Dermis microvascular lymphatic vessel endothelial cell (primary cell): ENCODE measurements at regions not wholly inside any gene's neighbourhood (a gene's known extent, or its start where the extent isn't known, plus 50 kb on each side); places are given as distances from the start of the nearest gene placed in this dataset.
"Not testable (repeated sequence)": the region's sequence is repeated elsewhere in the genome, so short reads cannot be mapped to it uniquely, and the experiment has no call there.

Source experiments
- DNase-seq, 2 donors: peaks; one replicate each; pipeline versions ENCODE4 v3.0.0 to v3.0.0-alpha.2; 2010; ENCODE audit warnings: low read depth in 2 of 2

GRCh38 chr10:85137253-85137652 is 808.9 kb downstream of the CCSER2 start:
- DNase-seq: no peak

DNA sequence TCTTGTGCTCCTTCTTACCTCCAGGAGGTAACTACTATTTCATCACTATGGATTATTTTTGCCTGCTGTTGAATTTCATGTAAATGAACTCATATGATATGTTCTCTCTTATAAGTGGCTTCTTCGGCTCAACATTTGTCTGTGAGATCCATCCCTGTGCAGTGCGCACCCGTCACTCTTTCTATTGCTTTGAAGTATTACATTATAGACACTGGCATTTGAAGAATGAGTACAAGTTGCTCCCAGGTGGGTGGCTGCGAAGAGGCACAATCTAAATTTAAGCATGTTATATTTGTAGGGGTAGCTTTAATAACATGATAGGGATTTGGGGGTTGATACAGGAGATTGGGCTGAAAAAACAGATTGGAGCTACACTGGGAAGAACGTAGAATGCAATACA is 809.7 kb downstream of the CCSER2 start:
- no peak for DNase-seq

GRCh38 chr10:85139124-85139523 is 810.7 kb downstream of the CCSER2 start:
- DNase-seq: no peak

GRCh38 chr10:85141520-85141919 is 813.1 kb downstream of the CCSER2 start:
- not testable (repeated sequence) for DNase-seq

DNA sequence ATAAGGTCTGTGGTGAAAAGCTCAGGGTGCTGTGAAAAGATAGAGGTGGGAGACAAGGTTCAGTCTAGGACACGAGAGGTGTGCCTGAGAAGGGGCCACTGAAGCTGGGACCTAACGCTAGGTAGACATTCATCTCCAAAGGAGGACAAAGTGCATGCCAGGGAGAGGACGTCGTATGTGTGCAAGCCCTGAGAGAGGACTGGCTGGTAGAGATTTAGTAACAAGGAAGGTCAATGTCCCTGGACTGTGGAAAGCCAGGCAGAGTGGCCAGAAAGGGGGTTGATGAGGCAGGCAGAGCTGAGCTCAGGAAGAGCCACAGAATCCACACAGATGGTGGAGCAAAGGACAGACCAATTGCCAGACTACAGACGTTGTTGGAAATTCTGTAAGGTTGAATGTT is 817.6 kb downstream of the CCSER2 start:
- DNase-seq: no peak

- no peak for DNase-seq
Observed at GRCh38 chr10:85147346-85148250, 819.2 kb downstream of the CCSER2 start.

DNA sequence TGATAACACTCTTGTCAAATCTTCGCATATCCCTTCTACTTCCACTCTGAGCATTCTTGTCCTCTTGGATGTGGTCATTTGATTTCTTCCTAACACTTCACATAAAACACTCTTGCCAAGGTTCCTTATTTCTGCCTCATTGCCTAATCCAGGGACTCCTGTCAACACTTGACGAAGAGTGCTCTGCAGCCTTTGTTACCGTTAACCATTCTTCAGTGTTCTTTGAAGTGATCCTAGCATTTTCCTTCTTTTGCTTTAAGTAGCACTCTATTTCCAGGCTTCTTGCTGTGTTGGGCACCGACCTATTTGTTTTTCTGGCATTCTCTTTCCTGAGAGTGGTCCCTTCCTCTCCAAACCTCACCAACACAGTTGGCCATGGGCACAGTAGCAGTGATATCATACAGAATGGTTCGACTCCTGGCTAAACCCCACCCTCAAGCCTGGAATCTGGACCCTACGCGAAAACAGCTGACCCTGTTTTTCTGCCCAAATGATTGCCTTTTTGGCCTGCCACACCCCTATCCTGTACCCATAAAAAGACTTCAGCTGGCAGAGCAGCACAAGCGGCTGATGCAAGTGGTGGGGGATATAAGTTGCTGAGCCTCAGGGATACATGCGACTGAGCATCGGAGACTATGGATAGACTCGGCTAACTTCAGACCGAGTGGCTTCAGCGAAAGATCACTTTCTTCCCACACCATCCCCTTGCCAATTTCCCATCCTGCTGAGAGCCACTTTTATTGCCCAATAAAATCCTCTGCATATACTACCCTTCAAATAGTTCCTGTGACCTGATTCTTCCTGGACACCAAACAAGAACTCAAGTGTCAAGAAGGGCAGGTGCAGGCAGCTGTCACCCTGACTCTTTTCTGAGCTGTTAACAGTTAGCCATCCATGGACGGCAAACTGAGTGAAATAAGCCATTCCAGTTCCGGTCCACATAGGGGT is 820.6 kb downstream of the CCSER2 start:
- no peak for DNase-seq

DNA sequence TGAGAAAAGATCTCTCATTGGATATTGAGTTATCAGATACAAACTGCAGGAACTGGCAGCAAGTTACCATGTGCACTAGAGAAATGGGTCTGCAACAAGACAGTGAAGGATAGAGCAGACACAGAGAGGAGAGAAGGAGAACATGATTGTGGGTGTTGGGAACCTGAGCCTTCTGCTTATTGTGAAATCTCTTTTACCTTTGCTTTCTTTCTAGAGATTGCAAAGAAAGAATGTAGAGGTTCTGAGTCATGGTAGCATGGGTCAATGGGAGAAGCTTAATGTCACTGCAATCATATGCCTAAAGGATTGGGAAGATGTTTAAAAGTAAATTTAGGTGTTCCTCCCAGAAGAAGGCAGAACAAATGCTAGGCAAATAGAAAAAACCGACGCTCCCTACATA is 821.4 kb downstream of the CCSER2 start:
- DNase-seq: no peak

DNA sequence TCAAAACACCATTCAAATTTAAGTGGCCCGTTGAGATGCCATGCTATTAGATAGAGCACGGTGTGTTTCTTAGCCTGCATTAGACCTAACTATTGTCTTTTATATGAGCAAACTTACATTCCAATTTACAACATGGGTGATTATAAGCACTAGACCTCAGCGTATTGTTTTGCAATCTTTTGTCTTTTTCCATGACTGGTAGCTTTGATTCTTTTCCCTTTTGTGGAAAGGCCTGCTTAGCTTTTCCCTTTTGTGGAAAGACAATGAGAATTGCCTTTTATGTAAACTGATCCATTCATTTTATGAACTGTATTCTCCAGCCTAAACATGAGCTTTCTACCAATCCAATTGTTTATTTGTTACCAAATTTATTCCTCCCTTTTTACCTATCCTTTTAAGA is 823.1 kb downstream of the CCSER2 start:
- no peak for DNase-seq

DNA sequence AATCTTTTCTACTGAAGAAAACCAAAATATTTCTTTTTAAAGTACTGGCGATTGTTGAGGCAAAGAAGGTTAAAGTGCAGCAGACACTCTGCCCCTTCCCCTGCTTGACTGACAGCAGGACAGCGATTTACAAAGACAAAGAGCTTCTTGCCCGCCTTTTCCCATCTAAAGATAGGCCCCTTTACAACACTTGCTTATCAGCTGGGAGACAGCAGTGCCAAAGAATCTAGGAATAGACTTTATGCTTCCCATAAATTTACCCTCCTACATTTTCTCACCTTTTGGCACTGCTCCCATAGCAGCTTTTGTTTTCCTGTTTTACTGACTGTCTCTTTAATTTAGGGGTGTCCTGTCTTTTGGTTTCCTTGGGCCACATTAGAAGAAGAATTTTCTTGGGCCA is 824.1 kb downstream of the CCSER2 start:
- DNase-seq: no peak

- DNase-seq: no peak
Observed at GRCh38 chr10:85152911-85153310, 824.5 kb downstream of the CCSER2 start.

- no peak for DNase-seq
Observed at GRCh38 chr10:85157206-85157605, 828.8 kb downstream of the CCSER2 start.

GRCh38 chr10:85168243-85168642 is 839.9 kb downstream of the CCSER2 start:
- no peak for DNase-seq

DNA sequence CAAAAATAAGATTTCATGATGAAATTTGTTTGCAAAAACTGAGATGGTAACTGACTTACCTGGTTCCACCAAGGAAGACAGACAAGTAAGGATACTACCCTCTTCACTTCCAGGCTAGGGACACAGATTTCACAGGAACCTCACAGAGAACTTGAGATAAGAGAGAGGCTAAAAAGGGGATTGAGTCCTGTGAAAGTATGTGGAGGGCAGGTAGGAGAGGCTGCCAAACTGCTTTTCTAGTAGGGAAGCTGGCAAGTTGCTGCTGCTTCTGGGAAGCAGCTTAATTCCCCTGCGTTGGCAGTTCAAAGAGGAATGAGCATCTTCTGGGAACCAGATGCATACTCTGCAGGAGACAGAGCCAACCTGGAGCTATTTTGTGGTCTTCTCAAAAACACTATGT is 841.6 kb downstream of the CCSER2 start:
- no peak for DNase-seq

- no peak for DNase-seq
Observed at GRCh38 chr10:85175635-85176034, 847.2 kb downstream of the CCSER2 start.

DNA sequence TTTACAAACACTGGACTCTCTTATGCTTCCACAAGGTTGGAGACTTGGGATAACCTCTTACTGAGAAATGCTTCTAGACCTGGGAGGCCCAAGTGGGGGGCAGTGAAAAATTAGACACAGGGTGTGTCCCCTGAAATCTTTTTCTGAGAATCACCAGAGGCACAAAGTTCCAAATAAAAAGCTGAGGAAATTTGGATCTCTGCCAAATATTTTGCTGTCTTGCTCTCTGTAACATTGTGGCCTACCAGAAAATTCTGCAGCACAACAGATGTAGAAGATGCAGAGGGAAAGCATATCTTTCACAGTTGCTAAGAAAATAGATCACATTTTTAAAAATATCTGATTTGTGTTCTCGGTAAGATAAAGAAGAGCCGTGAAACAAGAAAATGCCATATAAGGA is 849.4 kb downstream of the CCSER2 start:
- no peak for DNase-seq

DNA sequence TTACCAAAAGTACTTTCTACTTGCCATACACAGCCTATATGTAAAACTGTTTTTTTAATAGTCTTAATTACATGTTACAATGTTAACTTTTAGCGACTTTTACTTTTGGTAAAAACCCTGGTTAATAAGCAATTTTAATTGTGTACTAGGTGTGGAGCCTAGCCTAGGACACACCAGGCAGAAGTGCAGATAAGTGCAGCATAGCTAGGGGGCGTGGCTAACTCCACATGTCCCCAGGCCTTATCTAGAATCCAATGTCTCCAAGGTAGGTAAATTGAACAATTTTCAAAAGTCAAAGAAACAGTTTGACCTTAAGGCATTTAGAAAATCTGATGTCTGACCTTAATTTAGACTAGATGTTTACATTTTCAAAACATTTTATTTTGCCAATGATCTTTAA is 858.7 kb downstream of the CCSER2 start:
- DNase-seq: no peak

DNA sequence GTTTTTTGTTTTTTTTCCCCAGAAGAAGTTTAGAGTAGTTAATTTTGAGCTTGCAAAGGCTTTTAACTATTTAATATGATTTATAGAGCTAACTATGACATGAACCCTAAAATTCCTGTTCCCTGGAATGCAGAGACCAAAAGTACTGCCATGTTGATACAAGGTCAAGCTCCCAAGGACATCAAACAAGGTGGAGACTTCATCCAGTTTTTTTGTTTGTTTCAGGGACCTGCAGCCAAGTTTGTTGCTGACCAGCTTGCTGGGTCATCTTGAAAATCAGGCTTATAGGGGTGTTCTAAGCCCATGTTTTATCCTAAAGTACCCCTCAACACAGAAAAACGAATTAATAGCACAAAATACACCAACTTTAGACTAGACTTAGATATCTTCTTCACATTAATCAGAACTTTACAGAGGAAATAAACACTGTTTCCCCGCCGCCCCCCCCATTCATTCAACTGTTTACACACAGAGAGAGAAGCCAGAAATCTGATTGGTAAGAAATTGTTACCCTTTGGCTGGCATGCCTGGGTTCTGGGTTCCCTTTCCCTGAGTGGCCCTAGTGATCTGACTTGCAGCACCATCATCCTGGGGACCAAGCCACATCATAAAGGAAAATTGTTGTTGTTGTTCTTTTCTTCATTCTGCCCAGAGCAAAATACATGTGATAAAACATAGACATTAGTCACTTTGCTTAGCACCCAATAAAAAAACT is 860.5 kb downstream of the CCSER2 start:
- DNase-seq: no peak

GRCh38 chr10:85193796-85194195 is 865.4 kb downstream of the CCSER2 start:
- DNase-seq: no peak

- DNase-seq: no peak
Observed at GRCh38 chr10:85194706-85195105, 866.3 kb downstream of the CCSER2 start.

- no peak for DNase-seq
Observed at GRCh38 chr10:85195596-85195995, 867.2 kb downstream of the CCSER2 start.

DNA sequence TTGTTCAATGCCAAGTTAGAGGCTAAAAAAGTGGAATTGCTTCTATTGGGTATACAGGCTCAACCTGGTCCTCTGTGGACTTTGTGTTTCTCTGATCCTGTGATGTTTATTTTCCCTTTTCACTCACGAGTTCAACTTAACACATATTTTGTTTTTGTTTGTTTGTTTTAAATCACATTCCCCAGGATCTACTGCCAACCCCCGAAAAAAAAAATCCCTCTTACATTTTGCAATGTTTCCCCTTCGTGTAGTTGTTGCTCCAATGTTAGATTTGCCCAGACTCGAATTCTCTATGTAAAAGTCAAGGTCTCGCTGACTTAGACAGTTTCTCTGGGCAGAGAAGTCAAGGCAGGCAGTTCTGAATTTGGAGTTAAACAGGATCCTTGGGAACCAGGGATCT is 876.4 kb downstream of the CCSER2 start:
- no peak for DNase-seq
